ENCODE measurements at regions not wholly inside any gene's neighbourhood (a gene's known extent, or its start where the extent isn't known, plus 50 kb on each side); places are given as distances from the start of the nearest gene placed in this dataset.

- DNase-seq: peak; percentile 20
Measured at GRCh38 chr1:55275151-55275748, 60.1 kb upstream of the USP24 start.

- DNase-seq: no peak
Measured at GRCh38 chr1:55272994-55273393, 57.8 kb upstream of the USP24 start.
